KG1 (cell line): ENCODE measurements at regions not wholly inside any gene's neighbourhood (a gene's known extent, or its start where the extent isn't known, plus 50 kb on each side); places are given as distances from the start of the nearest gene placed in this dataset.
"Not testable (repeated sequence)": the region's sequence is repeated elsewhere in the genome, so short reads cannot be mapped to it uniquely, and the experiment has no call there.

Experiments used
- DNase-seq: peaks from one replicate; lab custom pipeline; 2025; lab: John Stamatoyannopoulos, UW

GRCh38 chr18:60319129-60319528 is 53.4 kb downstream of the MC4R start:
- DNase-seq: no peak

DNA sequence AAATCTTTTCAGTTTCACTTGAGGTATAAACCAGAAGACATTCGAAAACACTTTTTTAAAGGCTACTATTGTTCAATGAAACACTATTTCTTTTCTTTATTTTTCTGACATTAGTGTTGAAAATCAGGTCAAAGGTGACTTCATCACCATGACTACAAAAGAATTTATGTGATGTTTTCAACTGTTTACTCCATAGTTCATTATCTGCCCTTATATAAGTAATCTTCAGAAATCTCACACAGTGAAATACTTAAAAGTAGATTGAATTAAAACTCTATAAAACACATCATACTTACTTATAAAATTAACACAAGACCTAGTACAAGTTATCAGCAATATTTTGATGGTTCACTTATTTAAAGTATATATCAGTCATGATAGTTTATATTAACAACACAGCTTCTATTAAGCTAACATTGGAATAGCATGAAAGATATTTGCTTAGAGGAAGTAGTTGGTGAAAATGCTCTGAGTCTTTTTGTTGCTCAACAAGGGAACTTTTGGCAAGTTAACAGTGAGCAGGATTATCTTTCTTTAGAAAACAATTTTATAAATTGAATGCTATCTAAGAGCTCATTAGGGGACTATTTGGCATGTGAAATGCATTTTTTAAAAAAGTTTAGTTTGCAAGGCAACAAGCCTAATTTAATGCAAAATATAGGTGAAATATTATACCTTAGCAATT is 60.8 kb downstream of the MC4R start:
- no peak for DNase-seq

DNA sequence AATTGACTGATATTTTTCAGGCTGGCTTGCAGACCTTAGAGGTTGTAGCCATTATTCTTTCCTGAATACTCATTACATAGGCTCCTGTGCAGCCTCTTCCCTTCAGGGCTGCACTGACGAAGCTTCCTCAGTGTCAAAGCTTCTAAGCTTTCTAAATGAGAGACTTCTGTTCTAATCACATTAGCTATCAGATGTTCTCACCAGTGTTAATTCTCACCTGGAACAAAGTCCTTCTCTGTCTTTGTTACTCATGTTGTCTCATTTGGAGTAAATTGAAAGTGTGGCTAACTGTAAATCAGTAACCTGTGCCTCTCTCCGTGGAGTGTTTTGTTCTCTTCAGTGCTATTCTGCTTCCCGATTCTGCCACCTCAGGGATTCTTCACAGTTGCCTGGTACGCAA is 76.9 kb downstream of the MC4R start:
- no peak for DNase-seq

DNA sequence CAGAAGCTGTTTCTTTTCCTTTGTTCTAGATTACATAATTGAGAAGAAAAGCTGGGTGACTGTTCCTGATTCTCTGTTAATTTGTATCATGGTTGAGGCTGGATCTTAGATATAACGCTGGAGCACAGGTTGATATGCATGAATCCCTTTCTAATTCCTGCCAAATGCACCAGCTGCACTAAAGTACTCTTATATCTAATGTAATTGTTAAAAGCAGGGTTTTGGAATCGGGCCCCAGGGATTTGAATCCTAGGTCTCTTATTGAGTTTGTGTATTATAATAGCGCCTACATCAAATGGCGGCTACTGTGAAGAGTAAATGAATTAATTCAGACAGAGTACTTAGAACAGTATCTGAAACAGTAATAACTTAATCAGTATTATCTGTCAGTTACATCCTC is 80.4 kb downstream of the MC4R start:
- DNase-seq: no peak

GRCh38 chr18:60279391-60279790 is 93.2 kb downstream of the MC4R start:
- no peak for DNase-seq

DNA sequence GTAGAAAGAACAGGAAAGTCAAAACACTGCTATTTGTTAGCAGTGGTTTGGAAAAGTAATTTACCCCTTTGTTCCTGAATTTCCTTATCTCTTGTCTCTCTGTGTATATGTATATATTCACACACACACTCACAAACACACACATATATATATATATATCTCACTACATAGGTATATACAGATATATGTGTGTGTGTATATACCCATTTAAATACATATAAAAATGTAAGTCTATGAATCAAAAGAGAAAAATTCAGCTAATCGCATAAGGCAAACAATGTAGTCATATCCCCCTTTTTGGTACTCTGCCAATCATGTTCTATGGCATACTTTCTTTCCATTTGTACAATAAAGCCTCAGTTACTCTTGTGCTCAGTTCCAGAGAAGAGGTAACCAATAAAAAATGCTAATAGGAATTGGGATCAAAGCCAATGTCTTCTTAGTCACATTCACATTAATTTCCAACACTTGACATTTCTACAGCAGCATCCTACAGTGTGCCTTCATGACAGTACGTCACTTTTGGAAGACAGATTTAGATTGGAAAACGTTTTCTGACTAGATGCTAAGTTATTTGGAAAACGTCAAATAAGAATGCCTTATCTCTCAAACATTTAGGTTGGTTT is 94.6 kb downstream of the MC4R start:
- no peak for DNase-seq

DNA sequence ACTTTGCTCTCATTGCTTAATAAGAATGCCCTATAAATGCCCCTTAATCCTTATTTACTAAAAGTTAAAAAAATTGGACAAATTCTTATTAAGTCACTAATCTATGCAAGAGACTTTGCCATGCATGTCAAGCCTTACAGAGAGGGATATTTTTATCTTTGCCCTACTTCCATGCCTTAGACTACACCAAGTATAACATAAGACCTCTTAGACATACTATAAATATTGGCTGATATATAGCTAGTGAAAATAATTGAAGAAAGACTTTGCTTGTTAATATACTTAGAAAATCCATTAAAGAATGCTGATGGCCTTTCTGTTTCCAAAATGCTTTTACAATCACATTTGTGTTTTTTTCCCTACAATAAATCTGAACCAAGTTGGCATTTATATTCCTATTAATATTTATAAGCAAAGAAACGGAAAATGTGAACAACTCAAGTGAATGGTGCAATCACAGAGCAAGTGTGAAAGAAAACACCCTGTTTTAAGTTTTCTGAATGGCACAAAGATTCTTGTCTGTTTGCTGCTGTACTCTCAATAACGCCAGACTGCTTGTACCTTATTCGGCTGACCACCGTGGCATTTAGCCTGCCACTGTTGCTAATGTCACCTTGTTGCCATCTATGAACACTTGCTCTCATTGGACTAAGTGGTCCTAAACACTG is 105.0 kb downstream of the MC4R start:
- no peak for DNase-seq

DNA sequence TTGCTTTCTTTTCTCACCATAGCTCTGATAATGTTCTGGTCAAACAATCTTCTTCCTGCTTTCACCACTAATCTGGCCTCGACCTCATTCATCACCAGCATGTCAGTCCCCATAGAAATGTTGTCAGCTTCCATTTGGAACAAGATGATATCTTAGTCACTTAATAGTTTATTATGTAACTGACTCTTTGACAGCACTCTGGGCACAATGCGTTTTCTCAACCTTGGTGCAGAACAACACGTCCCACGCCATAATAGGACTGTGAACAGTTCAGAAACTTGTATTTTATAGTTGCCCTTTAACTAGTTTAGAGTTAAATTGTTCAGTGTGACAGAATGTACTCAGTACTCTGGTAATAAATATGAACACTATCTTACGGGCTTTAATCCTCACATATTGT is 106.0 kb downstream of the MC4R start:
- no peak for DNase-seq

- no peak for DNase-seq
Measured at GRCh38 chr18:60259052-60259681, 113.4 kb downstream of the MC4R start.

GRCh38 chr18:60249388-60249787 is 123.2 kb downstream of the MC4R start:
- no peak for DNase-seq

DNA sequence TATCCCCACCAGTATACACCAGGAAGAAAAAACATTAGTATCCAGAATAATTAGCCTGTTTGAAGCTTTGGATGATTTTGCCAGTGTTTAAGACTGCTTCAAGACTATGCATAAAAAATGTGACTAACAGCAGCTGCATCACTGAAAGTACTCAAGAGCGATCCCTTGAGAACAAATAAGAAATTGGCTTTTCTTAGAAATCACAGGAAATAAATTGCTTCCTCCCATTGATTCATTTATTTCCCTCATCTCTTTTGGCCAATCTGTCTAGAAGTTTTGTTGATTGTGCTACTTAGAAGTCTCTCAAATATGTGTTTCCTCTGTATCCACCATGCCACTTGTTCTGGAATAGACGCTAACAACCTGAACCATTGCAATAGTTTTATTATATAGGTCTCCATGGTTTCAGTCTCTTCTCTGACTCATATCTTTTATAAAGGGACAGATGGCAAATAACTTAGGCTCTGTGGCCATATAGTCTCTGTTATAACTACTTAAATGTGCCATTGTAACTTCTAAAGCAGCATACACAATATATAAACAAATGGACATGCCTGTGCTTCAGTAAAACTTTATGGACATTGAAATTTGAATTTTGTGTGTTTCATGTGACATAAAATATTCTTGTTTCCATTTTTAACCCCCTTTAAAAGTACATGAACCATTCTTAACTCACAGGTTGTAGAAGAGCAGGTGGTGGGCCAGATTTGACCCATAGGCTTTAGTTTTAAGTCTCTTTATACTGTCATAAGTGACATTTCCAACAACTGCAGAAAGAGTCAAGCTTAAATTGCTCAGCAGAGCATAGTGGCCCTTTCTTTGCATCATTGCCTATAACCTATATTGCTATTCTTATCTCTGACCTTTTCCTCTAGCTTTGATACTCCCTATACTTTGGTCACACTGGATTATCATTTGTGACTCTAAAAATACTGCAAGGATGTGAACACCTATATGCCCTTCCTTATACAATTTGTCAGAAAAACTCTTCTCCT is 123.9 kb downstream of the MC4R start:
- no peak for DNase-seq

DNA sequence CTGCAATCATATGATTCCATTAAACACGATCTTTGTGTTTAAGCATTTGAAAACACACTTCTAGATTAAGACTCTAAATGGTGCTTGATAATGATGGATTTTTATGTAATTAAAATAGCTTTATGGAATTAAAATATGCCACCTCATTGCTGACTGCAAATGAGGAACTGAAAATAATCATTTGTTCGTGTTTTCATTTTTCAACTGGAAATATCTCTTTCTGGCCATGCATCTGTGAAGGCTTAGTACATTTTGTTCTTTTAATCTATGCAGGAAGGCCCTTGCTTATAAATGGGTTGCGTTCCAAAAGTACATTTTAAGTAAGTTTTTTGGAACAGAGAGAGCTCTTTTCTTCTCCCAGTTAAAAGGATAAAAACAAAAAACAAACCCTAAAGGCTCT is 125.5 kb downstream of the MC4R start:
- DNase-seq: no peak

DNA sequence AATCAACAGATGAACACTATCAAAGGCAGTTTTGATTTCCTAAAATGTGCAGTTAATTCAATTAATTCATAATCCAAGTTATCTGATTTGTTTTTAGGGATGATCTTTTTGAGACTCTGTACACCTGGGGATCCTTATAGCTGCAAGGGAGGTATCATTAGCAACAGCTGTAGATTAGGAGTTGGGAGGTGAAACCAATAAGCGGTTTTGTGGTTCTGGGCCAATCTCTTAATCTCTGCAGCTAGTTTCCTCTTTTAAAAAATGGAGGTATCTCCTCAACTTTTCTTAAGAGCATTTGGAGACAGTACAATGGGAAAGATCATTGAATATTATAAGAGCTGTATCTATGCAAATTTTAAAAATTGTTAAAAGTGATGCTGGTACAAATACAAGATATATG is 126.0 kb downstream of the MC4R start:
- no peak for DNase-seq

DNA sequence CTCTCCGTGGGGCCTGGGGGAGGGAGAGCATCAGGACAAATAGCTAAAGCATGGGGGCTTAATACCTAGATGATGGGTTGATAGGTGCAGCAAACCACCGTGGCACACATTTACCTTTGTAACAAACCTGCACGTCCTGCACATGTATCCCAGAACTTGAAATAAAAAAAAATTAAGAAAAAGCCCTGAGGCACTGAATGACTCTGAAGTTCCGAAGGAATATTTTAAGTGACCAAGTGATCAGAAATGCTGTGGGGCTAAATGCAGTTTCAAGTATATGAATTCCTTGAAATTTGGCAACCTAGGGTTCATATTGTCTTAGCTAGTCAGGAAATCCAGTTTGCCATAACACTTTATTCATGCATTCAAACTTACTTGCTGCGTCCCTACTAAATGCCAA is 127.5 kb downstream of the MC4R start:
- DNase-seq: no peak

DNA sequence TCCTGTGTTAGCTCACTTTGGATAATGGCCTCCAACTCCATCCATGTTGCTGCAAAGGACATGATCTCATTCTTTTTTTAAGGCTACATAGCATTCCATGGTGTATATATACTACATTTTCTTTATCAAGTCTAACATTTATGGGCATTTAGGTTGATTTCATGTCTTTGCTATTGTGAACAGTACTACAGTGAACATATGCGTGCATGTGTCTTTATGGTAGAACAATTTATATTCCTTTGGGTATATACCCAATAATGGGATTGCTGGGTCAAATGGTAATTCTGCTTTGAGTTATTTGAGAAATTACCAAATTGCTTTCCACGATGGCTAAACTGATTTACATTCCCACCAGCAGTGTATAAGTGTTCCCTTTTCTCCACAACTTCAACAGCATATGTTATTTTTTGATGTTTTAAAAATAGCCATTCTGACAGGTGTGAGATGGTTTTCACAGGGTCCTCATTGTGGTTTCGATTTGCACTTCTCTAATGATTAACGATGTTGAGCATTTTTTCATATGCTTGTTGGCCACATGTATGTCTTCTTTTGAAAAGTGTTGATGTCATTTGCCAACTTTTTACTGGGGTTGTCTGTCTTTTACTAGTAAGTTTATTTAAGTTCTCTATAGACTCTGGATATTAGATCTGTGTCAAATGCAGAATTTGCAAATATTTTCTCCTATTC is 133.4 kb downstream of the MC4R start:
- DNase-seq: not testable (repeated sequence)

- DNase-seq: no peak
Measured at GRCh38 chr18:60235164-60235563, 137.4 kb downstream of the MC4R start.

DNA sequence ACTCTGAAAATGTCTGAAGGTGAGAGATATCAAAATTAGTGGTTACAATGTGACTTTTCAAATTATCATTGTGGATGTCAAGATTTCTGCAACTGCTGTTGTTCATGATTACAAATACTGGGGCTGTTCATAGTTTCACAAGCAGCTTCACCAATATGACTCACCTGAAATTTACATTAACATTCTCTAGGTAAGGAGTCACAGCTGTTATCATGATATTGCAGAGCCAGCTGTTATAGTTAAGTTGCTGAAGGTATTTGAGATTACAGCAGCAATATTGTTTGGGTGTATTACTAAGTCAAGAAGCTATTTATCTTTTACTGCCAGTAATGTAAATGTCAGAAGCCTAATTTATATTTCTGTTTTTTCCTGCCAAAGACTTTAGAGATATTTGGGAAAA is 140.0 kb downstream of the MC4R start:
- DNase-seq: no peak

DNA sequence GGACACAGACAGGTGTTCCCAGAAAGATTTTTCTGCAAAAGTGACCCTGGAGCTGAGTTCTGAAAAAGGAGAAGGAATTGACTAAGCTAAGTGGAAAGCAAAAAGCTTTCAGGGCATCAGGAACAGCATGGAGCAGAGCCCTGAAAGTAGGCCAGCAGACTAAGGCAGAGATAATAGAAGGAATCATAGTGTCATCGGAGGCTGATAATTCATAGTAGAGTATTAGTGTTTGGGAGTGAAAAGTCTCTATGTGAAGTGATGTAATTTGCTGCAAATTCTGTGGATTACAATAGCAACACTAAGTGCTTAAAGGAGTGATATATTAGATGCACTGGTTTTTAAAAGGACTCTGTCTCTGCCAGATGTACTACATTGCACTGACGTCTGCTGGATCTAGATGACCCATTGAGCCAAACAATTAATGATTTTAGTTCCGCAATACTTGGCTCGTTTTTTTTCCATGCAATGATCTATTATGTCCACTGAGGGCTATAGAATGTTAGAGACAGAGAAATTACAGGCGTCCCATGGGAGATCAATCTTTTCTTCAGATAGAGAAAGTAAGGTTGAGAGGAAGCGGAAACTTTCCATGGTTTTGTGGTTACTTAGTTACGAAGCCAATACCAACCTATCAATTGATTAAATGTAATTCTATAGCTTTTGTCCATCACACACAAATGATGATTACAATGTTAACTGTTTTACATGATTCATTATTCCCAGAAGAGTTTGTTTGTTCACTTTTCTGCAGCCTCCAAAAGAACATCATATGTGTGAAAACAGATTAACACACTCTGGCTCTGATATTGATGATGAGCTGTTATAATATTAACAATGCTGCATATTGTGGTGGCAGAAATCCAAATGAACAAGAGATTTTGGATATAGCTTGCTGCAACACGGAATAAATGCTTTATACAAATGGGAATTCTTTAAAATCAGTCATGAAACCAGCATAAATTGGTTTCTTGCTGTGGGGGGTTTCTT is 143.7 kb downstream of the MC4R start:
- no peak for DNase-seq

DNA sequence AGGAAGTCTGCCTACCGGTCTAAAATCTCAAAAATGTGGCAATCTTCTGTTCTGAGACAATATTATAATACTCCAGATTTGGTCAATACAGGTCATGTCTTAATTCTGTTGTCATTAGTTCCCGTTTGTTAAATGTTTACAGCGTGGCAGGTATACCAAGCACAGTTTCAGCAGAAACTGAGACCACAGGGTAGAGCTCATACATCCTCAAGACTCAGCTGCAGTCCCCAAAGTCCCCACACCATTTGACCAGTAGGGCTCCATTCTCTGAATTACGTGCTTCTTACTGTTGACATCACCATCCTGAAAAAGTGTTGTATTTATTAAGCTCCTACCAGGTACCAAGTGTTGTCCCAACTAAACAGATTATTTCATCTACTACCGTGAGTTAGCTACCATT is 157.1 kb downstream of the MC4R start:
- no peak for DNase-seq

DNA sequence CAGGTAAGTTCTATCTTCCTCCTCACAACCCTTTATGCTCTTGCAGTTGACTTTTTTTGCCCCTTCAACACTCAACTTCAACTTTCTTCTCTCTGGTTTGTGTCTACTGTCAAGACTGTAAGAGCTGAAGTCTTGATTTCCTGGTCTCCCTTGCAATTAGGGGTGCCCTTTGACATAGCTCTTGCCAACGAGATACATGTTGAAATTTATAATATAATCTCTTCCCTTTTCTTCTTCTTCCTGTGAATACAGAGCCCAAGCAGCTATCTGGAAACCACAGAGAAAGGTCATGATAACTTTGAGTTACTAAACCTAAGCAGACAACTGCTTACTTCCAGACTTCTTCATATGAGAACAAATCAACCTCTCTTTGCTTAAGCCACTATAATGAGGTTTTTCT is 163.5 kb downstream of the MC4R start:
- no peak for DNase-seq
